ENCODE measurements at regions not wholly inside any gene's neighbourhood (a gene's known extent, or its start where the extent isn't known, plus 50 kb on each side); places are given as distances from the start of the nearest gene placed in this dataset.

DNA sequence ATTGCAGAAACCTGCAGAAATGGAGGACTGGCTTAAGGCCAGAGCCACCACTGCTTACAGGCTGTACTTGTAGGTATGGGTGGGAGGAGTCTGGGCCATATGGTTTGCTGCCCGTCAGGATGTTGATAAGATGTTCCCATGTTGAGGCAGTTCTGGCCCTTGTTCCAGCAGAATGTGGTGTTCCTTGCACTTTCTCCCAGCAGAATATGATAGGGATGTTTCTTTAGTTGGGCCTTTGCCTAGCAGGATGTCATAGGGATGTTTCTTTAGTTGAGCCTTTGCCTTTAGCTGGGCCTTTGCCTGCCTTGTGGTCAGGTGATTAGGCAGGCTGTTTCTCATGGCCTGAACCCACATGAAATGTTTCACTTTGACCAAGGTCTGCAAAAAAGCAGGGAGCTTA is 139.1 kb upstream of the PAQR3 start:
- no peak for DNase-seq

DNA sequence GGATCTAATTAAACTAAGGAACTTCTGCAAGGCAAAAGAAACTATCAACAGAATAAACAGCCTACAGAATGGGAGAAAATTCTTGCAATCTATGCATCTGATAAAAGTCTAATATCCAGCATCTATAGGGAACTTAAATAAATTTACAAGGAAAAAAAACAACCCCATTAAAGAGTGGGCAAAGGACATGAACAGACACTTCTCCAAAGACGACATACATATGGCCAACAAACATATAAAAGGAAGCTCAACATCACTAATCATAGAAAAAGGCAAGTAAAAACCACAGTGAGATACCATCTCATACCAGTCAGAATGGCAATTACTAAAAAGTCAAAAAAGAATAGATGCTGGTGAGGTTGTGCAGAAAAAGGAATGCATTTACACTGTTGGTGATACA is 134.8 kb upstream of the PAQR3 start:
- no peak for DNase-seq

DNA sequence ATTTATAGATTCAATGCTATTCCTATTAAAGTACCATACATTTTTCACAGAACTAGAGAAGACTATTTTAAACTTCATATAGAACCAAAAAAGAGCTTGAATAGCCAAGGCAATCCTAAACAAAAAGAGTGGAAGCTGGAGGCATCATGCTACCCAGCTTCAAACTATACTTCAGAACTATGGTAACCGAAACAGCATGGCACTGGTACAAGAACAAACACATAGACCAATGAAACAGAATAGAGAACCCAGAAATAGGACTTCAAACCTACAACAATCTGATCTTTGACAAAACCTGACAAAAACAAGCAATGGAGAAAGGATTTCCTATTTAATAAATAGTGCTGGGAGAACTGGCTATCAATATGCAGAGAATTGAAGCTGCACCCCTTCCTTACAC is 134.2 kb upstream of the PAQR3 start:
- DNase-seq: no peak

GRCh38 chr4:79065262-79065661 is 126.0 kb upstream of the PAQR3 start:
- no peak for DNase-seq

GRCh38 chr4:79064806-79065205 is 125.6 kb upstream of the PAQR3 start:
- no peak for DNase-seq

DNA sequence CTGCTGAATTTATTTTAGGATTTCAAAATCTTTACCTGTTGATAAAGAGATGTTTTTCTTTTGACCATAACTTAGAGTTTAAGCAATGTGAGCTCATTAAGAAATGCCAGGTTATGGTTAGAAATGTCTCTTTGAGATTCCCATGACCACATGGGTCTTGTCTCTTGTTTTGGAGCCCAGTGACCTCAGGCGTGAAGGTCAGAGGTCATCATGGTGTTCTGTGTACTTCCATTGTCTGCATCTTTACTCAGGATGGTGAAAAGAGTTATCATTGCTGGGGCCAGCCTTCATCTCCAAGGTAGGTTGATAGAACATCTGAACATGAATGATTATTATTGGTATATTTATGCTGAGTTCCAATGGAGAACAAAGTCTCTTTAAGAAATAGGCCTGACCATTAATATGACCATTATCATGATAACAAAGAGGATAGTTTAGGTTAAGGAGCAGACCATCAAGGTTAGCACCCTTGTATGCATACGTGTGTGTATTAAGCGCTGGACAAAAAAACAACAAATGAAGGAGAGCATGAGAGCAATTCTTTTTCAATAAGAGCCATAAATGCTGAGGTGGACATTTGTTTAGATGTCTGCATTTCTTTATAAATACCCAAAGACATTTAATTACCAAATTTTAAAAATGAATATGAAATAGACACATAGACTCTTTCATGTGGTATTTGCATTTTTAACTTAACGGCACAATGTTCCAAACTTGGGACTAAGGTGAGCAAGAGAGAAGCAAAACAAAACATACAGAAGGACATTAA is 120.6 kb upstream of the PAQR3 start:
- DNase-seq: no peak

GRCh38 chr4:79057772-79058171 is 118.5 kb upstream of the PAQR3 start:
- DNase-seq: no peak

DNA sequence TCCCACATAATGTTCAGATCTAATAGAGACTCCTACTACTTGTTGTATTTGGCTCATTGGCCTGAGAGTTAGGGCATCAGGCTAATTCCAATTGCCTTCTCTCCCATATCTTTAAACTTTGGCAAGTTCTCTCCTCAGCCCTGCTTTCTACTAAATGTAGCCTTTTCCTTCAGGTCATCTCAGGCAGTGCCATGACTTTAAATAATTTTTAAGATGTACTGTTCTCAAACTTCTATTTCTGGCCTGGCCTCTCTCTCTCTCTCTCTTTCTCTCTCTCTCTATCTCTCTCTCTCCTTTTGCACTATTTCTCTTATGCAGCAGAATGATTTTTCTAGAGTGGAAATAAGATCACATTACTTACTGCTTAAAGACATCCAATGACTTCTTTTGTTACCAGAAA is 114.5 kb upstream of the PAQR3 start:
- no peak for DNase-seq

DNA sequence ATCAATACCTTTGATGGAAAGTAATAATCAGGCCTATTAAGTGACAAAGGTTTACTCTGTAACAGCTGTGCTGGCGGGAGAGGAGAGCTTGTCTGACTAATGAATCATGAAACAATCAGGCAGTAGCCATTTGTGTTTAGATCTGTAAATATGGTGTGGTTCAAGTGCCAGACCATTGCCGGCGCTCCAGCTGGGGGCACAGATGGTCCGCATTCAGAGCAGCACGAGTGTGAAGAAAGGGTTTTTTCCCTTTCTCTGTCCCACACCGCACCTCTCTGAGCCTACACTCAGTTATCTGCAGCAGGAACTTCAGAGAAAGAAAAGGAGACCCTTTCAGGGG is 111.3 kb upstream of the PAQR3 start:
- peak; percentile 89 for DNase-seq

DNA sequence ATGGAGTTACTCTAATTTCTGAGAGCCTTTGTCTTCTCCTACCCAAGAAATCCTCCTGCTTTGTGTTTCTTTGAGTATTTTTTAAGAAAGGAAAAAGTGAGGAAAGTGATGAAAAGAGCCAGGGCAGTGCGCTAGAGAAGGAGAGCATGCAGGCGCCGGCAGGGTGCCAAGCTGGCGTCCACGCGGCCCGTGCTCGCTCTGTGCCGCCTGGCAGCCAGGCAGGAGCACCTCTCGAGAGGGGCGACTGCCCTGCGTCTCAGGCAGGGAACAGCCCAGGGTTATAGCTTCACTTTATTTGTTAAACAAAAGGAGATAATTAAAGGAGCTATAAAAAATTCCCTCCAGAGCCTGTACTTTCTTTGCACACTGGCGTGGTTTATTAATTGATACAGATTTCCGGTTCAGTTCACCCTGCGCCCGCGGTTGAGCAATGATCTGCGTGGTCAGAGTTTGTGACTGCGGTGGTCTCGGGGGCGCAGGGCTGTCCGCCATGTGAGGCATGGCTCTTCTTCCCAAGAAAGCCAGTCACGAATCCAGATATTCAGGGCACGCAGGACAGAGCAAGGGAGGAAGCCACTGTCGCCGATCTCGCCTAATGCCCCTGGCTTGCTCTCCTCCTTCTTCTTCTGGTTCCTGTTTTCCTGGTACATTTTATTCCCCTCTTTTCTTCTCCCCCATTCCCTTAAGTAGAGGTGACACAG is 110.8 kb upstream of the PAQR3 start:
- DNase-seq: no peak

- DNase-seq: no peak
Observed at GRCh38 chr4:79048878-79049277, 109.6 kb upstream of the PAQR3 start.

- DNase-seq: no peak
Observed at GRCh38 chr4:79047316-79047715, 108.1 kb upstream of the PAQR3 start.

DNA sequence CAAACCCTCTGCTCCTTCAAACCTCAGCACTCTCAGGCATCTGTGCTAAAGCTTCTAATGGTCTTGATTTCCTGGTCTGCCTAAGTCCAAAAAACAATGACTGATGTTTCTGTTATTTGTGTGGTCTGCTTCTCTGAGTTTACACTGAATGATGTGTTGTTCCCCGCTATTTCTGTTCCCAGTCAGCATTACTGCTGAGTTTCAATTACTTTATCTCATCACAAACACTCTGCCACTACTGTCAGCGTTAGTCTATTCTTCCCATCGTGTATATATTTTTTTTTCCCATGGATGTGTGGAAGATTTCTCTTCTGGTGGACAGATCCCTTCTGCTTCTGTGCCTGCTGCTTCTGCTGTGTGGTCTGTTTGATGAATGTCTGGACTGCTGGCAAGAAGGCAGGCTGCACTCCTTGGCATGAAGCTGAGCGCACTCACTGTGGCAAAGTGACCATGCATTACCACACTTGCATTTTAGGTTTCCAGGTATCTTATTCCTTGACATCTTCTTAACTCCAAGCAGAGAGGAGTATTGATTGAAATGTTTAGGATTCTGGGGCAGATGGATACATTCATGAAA is 106.9 kb upstream of the PAQR3 start:
- no peak for DNase-seq

GRCh38 chr4:79044141-79044659 is 105.0 kb upstream of the PAQR3 start:
- DNase-seq: peak; percentile 77

GRCh38 chr4:79043138-79043537 is 103.9 kb upstream of the PAQR3 start:
- DNase-seq: no peak

DNA sequence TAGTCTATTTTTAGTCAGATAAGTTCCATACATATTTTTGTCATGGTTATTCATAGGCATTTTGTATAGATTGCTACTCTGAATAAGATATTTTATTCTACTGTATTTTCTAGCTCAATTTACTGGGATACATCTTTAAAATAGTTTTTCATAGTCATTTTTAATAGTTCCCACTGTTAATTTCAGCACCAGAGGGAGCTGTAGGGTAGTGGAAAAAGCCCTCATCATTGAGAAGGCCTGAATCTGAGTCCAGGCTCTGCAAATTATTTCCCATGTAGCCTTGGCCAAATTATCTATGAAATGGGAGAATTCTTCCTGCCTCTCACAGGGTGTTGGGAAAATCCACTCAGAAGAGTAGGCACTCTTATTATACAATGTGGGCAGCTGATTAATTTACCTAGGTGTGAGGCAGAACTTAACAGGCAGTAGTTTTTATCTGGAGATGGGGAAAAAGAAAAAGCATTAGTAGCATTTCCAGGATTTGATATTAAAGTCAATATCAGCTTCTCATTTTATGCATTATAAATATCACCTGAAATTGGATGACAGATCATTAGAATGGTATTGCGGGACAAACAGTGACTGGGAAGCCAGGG is 102.9 kb upstream of the PAQR3 start:
- DNase-seq: no peak

DNA sequence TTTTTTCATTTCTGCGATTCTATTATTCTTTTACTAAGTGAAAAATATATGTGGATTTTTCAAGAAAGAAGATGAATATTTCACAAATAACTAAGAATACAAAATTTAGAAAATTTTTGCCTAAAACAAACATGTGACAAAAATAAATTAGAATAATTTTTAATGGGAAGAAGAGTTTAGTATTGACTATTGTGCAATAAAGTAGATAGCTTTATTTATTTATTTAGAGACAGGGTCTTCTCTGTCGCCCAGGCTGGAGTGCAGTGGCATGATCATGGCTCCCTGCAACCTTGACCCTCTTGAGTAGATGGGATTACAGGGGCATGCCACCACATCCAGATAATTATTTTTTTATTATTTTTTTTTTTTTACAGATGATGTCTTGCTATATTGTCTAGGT is 95.3 kb upstream of the PAQR3 start:
- DNase-seq: no peak

GRCh38 chr4:79030973-79031372 is 91.7 kb upstream of the PAQR3 start:
- DNase-seq: no peak

- DNase-seq: no peak
Observed at GRCh38 chr4:79027656-79028055, 88.4 kb upstream of the PAQR3 start.

GRCh38 chr4:79025170-79025569 is 85.9 kb upstream of the PAQR3 start:
- no peak for DNase-seq

DNA sequence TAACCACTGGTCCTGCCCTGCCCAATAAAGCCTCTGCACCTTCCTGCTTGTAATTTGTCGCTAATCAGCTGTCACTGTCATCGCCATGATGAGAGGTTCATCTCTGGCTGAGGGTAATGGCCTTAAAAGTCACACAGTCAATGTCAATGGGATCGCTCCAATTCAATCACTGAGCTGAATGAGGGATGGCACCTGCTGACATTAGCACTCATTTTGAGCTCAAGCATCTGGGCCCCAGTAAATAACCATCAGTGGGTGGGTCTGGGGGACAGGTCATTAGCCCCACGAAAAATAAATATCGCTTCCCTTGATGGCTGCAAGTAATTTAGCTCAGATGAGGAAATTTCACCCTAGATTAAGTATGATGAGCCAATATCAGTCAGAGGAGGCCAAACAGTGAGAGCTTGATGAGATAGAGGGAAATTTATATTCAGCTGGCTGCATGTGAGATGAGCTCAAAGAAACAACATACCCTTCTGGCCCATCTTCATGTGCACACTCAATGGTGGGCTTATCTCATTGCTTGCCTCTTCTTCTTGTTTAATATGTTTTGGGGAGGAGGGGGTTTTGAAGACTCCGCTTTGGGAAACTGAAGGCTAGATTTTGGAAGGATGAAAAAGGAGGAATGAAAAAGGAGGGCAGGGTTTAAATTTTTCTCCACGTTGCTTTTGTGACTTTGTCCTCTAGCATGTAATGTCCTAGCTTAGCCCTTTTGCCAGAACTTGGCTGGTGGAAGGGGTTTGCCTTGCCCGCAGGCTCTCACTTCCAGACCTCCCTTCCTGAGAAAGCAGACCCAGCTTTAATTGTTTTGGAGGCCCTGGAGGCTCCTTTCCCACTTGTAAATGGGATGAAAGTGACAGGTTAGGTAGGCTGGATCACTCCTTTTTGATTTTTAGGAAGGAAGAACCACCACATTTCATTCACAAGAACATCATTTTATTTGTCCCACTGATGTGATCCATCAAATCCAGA is 84.8 kb upstream of the PAQR3 start:
- DNase-seq: no peak

DNA sequence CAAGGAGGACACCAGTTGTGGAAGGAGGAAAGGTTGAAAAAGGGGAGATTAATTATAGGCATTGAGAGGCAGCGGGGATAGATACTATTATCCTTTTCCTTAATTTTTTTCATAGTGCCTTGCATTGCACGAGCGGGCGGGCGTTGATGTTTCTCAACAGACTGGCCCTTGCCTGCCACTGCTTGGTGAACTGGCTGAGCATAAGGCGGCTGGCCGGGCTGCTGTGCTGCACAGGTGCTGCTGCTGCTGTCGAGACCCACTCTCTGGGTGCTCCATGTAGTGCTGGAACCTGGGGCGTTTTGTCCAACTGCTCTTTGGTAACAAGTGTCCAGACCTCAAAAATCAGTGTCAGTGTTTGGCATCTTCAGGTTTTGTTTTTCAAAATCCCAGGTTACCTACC is 83.3 kb upstream of the PAQR3 start:
- no peak for DNase-seq

GRCh38 chr4:79017481-79017880 is 78.2 kb upstream of the PAQR3 start:
- DNase-seq: no peak

All from NCI-H524 treated with DMSO at 0.1 percent for 48 hours (cell line).